Stimulated activated naive CD4-positive, alpha-beta T cell (primary cell): ENCODE measurements at regions not wholly inside any gene's neighbourhood (a gene's known extent, or its start where the extent isn't known, plus 50 kb on each side); places are given as distances from the start of the nearest gene placed in this dataset.
"Not testable (repeated sequence)": the region's sequence is repeated elsewhere in the genome, so short reads cannot be mapped to it uniquely, and the experiment has no call there.

Source experiments
- DNase-seq, 6 experiments: peaks; one replicate each; lab custom pipeline; 2025; lab: John Stamatoyannopoulos, UW

DNA sequence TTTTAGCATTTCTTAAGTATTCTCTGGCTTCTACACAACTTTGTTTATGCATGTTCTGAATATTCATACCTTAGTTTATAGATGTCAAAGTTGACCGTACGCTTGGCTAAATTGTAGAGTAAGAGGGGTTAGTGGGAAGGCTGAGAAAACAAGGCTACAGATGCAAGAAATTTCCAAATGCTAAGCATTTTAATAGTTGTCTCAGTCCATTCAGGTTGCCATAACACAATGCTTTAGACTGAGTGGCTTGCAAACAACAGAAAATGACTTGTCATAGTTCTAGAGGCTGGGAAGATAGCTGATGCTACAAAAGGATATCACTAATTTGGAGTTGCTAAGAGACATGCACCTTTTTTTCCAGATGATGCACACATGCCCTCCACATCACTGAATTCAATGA, 53.0 kb upstream of the C1QTNF3 start:
- not testable (repeated sequence) for DNase-seq

DNA sequence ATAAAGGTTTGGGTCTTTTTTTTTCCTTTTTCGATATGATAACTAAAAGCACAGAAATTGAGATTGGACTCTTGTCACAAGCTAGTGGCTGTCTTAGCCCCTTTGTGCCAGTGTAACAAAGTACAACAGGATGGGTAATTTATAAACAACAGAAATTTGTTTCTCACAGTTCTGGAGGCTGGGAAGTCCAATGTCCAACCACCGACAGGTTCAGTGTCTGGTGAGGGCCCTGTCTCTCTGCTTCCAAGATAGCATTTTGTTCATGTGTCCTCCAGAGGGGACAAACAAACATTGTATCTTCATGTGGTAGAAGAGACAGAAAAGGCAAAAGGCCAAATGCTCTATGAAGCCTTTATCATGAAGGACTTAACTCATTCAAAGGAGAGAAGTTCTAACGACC, 56.9 kb upstream of the C1QTNF3 start:
- not testable (repeated sequence) for DNase-seq

DNA sequence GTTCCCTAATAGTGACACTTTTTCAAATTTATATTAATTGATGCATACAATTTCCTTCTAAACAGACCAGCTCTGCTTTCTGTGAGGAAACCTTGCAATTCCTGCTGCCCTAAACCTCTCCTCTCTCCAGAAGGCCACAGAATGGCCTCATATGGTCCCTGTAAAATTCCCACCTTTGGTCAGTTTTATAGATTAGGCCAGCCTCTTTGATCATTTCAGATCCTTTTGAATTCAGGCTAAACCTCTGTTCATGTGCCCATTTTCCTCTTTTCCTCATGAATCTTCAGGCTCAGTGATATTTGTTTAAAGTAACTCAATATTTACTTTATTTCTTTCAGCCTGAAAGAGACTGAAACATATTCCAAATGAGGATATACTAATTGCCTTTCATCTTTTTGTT, 58.6 kb upstream of the C1QTNF3 start:
- not testable (repeated sequence) for DNase-seq

DNA sequence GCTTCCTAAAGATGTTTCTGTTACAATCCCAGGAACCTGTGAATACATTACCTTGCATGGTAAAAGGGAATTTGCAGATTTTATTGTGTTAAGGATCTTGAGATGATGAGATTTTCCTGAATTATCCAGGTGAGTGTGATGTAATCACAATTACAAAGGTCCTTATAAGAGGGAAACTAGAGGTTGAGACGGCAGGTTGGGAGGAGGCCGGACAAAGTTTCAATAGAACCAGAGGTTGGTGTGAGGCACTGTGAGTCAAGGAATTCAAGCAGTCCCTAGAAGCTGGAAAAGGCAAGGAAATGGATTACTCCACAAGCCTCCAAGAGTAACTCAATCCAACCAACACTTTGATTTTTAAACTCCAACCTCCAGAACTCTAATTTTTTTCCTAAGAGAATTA, 65.9 kb upstream of the C1QTNF3 start:
- DNase-seq, result not testable (repeated sequence)

DNA sequence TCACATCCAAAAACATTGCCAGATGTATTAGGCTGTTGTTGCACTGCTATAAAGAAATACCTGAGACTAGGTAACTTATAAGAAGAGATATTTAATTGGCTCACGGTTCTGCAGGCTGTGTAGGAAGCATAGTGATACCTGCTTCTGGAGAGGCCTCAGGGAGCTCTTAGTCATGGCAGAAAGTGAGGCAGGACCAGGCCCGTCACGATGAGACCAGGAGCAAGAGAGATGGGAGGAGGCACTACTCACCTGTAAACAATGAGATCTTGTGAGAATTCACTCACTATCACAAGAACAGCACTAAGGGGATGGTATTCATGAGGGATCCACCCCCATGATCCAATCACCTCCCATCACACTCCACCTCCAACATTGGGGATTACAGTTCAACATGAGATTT, 81.3 kb upstream of the C1QTNF3 start:
- DNase-seq, result not testable (repeated sequence)

DNA sequence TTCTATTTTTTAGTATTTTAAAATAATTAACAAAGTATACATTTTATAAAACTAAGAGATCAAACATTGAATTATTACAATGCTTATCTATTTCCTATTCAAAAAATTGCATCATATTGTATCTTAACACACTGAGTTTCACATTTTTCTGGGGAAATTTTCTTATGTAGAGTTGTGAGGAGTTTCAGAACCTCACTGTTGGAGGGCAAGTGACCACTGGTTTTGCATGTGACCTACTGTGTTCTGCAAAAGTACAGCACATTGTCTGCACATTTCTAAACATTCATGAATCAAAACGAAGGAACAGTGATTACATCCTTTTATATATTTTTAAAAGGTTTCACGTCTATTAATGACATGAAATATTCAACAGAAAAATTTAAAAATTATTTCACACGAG, 82.3 kb upstream of the C1QTNF3 start:
- DNase-seq, result not testable (repeated sequence)

DNA sequence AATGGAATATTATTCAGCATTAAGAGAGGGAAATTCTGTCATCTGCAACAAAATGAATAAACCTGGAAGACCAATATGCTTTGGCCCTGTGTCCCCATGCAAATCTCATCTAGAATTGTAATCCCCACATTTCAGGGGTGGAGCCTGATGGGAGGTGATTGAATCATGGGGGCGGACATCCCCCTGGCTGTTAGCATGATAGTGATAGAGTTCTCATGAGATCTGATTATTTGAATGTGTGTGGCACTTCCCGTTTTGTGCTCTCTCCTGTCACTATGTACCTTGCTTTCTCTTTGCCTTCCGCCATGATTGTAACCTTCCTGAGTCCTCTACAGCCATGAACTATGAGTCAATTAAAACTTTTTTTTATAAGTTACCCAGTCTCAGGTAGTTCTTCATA, 83.7 kb upstream of the C1QTNF3 start:
- not testable (repeated sequence) for DNase-seq

DNA sequence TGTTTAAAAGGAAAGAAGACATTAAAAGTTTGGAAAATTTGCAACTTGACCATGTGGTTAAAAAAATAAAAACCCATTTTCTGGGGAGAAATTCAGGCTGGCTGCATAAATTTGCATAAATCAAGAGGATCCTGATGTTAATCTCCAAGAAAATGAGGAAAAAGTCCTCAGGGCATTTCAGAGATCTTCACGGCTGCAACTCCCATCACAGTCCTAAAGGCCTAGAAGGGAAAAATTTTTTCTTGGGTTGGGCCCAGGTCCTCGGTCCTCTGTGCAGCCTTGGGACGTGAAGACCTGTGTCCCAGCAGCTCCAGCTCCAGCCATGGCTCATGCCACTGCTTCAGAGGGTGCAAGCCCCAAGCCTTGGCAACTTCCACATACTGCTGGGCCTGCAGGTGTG, 84.8 kb upstream of the C1QTNF3 start:
- not testable (repeated sequence) for DNase-seq

DNA sequence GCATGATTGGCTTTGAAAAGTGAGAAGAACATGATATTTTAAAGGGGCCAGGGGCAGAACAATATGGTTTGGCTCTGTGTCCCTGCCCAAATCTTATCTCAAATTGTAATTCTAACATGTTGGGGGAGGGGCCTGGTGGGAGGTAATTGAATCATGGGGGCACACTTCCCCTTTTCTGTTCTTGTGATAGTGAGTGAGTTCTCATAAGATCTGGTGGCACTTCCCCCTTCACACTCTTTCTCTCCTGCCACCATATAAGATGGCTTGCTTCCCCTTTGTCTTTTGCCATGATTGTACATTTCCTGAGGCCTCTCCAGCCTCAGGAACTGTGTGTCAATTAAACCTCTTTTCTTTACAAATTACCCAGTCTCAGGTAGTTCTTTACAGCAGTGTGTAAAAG, 85.9 kb upstream of the C1QTNF3 start:
- DNase-seq, result not testable (repeated sequence)

DNA sequence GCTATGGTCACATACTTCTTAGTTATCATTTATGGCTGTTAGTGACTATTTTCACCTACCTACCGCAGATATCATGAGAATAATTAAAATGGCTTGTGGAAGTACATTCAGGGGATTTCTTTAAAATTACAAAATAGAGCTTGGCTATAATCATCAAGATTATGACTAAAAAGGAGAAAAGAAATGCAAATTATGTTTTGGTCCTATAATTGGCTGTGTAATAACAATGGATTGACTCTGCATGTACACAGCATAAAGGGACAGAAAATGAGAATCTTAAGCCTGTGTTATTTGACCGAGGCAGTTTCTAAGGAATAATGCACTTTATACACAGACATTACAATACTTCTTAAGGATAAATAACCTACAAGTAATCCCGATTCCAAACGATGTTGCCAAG, 112.0 kb upstream of the C1QTNF3 start:
- not testable (repeated sequence) for DNase-seq

DNA sequence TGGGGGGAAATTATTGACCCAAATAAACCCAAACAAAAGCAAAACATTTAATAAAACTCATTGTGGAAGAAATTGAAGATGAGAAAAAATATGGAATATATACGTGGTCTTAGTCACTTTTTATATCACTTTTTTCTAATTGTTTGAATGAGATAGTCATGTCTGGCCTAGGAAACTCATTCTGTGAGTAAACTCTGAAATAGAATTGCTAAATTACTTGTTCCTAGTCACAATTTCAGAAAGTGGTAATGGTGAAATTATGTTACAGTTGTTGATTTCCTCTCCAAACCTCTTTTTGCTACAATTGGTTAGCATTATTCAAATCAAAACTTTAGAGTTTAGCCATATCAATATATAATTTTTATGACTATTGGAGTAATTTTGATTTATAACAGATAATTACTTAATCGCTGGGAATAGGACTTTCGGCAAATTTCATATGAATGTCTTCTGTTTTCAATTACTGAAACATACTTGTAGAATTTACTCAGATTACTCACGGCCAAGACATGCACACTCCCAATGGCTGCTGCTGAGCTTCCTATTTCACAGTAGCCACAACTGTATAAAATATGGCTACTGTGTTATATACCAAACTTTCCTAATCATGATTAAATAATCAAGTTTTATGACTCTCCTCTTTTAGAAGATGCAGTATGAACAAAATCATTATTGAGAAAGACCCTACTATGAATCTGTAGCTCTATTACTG, 113.8 kb upstream of the C1QTNF3 start:
- not testable (repeated sequence) for DNase-seq

DNA sequence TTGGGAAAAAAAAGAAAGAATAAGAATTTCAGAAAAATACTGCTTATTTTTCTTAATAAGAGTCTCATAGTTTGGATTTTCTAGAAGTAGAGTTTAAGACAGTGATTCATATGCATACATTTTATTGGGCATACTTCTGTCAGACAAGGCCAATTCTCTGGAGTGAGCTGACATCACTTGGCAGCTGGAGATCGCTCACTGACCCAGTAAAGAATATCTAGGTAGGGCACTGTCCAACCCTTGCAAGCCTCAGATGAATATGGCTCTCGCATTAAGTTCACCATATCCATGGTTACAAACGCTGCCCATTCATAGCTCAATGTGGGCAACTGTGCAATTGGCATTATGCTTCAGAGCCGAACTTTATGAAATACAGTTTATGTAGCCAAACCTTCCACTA, 117.9 kb upstream of the C1QTNF3 start:
- DNase-seq, result not testable (repeated sequence)

DNA sequence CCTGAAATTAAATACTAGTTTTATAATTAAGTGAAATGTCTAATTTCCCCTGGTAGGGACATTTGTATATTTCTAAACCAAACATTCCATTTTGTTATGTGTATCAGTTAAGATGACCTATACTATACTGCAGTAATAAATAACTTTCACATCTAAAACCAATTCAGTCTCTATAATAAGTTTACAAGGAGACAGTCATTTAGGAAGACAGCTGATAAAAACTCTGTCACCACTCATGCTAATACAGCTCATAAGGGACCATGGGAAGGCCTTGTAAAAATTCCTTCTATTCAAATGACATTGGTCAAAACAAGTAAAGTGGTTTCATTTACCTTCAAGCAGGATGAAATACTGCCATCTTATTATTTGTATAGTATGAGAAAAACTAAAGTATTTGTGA, 128.4 kb upstream of the C1QTNF3 start:
- DNase-seq, result not testable (repeated sequence)

DNA sequence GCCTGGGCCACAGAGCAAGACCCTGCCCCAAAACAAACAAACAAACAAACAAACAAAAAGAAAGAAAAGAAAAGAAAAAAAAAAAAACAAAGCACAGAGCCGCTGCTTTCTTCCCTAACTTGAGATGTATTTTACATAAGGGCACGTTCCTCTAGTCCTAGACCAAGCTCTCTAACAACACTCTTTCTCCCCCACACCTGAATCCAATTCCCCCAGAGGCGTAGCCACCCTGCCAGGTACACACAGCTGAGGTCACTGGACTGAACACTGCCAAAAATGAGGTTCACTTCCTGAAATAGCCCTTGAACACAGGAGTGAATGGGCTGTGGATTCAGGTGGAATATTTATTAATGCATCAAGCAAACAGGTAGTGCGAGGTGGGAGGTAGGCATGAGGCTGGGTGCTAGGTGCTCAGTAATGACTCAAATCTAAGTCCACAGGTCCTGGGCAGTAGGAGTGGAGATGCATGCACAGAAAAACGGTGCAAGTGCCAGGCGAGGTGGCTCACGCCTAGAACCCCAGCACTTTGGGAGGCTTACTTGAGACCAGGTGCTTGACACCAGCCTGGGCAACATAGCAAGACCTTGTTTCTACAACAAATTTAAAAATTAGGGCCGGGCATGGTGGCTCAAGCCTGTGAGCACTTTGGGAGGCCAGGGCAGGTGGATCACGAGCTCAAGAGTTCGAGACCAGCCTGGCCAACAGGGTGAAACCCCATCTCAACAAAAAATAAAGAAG, 136.6 kb upstream of the C1QTNF3 start:
- DNase-seq, result not testable (repeated sequence)

DNA sequence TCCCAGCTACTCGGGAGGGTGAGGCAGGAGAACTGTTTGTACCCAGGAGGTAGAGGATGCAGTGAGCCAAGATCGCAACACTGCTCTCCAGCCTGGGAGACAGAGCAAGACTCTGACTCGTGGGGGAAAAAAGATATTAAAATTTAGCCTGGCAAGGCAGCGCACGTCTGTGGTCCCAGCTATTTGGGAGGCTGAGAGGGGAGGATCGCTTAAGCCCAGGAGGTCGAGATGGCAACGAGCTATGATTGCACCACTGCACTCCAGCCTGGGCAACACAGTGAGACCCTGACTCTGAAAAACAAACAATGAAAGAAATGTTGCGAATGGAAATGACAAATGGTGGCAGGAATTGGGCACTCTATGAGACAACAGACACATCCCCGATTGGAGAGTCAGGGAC, 137.2 kb upstream of the C1QTNF3 start:
- DNase-seq, result not testable (repeated sequence)

DNA sequence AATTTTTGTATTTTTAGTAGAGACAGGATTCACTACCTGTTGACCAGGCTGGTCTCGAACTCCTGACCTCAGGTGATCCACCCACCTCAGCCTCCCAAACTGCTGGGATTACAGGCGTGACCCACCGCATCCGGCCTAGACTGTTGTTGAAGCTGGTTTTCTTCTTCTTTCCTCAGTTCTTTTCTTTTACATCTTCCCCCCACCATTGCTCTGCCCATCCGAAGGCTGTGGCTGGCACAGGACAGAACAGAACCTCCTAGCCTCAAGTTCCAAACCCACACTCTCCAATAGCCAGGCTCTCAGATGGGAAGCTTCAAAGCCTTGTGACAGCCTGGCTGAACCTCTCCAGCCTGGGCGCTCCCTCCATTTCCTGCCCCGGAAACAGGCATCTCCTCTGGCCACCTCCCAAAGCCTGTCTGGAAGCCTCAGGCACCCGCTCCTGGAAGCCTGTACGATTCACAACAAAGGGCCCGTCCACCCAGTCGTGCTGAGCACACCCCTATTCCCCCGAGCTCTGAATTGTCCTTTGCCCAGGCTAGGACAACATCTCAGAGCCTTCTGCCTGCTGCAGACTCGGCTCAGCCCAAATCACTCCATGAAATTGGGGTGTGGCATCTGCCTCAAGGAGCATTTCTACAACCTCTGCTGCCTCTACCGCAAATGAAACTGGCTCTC, 138.1 kb upstream of the C1QTNF3 start:
- DNase-seq, result not testable (repeated sequence)

DNA sequence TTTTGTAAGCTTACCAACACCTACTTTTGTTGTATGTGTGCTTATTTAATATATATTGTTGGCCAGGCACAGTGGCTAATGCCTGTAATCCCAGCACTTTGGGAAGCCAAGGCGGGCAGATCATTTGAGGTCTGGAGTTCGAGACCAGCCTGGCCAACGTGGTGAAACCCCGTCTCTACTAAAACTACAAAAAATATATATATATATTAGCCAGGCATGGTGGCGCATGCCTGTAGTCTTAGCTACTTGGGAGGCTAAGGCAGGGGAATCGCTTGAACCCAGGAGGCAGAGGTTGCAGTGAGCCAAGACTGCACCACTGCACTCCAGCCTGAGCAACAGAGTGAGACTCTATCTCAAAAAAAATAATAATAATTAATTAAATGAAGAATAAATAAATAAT, 142.0 kb upstream of the C1QTNF3 start:
- DNase-seq, result not testable (repeated sequence)

DNA sequence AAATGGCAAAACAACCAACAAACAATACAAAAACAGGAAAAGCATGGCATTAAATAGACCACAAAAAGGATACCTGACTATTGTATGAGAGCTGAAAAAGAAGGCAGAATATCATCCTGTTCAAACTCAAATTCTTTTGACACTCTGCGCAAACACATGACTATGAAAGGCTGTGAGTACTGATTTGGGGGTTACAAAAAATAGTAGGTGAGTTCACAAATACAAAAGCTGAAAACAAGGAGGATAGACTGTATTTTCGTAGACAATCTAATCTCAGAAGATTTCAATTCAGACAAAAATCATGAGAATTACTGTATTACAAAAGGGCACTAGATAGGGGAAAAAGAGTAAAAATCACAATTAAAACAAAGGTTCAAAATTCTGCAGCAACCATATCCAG, 142.6 kb upstream of the C1QTNF3 start:
- DNase-seq, result not testable (repeated sequence)

DNA sequence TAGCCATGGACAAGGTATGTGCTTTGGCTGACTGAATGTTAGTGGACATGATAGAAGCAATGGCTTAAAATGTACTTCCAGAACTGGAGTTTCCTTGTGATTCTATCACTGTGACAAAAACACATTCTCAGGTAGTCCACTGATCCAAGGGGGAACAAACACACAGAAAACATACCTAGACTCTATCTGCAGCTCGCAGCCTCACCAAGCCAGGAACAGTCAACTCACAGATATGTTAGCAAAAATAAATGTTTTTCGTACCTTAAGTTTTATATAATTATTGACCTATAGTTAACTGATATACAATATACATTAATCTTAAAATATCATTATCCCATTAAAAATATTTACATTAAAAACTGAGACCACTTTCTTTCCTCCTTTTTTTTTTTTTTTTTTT, 143.1 kb upstream of the C1QTNF3 start:
- DNase-seq, result not testable (repeated sequence)

DNA sequence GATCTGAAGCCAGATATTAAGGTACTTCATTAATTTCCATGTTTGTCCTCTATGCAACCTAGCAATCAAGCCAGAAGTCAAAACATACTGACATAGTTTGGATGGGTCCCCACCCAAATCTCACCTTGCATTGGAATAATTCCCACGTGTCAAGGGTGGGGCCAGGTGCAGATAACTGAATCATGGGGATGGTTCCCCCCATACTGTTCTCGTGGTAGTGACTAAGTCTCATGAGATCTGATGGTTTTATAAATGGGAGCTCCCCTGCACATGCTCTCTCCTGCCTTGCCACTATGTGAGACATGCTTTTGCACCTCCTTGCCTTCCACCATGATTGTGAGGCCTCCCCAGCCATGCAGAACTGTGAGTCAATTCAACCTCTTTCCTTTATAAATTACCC, 143.9 kb upstream of the C1QTNF3 start:
- DNase-seq, result not testable (repeated sequence)

DNA sequence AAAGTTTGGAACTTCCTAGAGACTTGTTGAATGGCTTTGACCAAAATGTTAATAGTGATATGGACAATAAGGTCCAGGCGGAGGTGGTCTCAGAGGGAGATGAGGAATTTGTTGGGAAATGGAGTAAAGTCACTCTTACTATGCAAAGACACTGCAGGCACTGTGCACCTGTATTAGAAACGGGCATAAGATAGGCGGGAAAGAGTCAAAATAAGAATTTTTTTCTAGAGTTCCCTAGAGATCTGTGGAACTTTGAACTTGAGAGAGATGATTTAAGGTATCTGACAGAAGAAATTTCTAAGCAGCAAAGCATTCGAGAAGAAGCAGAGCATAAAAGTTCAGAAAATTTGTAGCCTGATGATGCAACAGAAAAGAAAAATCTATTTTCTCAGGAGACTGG, 144.4 kb upstream of the C1QTNF3 start:
- not testable (repeated sequence) for DNase-seq

DNA sequence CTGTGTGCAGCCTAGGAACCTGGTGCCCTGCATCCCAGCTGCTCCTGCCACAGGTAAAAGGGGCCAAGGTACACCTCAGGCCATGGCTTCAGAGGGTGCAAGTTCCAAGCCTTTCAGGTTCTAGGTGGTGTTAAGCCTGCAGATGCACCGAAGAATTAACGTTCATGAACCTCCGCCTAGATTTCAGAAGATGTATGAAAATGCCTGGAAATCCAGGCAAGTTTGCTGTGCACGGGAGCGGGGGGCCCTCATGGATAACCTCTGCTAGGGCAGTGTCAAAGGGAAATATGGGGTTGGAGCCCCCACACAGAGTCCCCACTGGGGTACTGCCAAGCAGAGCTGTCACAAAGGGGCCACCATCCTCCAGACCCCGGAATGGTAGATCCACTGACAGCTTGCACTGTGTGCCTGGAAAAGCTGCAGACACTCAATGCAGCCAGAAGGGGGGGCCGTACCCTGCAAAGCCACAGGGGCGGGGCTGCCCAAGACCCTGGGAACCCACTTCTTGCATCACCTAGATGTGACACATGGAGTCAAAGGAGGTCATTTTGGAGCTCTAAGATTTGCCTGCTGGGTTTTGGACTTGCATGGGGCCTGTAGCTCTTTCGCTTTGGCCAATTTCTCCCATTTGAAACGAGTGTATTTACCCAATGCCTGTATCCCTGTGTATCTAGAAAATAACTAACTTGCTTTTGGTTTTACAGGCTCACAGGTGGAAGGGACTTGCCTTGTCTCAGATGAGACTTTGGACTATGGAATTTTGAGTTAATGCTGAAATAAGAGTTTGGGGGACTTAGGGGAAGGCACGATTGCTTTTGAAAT, 145.2 kb upstream of the C1QTNF3 start:
- not testable (repeated sequence) for DNase-seq
